ELF-1 (cell line): ENCODE measurements at regions not wholly inside any gene's neighbourhood (a gene's known extent, or its start where the extent isn't known, plus 50 kb on each side); places are given as distances from the start of the nearest gene placed in this dataset.

ENCODE experiments used
- DNase-seq: peaks from one replicate; pipeline ENCODE4 v3.0.0-alpha.2; 2016; ENCODE audit warnings: low read depth, low spot score

- DNase-seq = no peak
Measured at GRCh38 chr2:12054956-12055618, 308.7 kb downstream of the LPIN1 start.

DNA sequence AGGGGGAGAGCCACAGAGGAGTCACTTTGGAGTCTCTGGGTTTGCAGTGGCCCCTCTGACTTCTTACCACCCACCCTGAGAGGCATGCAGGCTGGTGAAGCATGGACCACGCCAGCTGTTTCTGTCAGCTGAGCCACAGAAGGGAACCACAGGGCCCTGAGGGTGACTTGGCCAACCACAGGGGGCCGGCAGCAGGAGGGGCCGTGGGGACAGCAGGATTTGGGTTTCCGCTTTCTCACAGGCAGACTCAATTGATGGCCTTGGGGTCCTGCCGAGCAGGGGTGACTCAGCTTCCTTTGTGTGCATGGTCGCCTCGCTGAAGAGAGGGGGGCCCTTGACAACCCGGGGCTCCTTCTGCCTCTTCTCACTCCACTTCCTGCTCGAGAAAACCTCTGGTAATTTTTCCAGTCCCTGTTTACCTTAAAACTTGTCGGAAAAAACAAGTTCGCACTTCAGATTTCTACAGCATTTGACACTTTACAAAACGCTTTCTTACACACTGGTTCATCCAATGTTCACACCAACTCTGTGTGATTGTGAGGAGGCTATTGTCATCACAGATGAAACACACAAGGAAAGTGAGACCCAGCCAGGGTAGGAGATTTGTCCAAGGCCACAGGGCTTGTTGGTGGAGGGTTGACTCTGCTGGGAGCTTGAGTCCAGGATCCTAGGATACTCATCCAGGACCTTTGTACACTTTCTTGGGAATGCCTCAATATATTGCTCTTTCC, 311.2 kb downstream of the LPIN1 start:
- no peak for DNase-seq

DNA sequence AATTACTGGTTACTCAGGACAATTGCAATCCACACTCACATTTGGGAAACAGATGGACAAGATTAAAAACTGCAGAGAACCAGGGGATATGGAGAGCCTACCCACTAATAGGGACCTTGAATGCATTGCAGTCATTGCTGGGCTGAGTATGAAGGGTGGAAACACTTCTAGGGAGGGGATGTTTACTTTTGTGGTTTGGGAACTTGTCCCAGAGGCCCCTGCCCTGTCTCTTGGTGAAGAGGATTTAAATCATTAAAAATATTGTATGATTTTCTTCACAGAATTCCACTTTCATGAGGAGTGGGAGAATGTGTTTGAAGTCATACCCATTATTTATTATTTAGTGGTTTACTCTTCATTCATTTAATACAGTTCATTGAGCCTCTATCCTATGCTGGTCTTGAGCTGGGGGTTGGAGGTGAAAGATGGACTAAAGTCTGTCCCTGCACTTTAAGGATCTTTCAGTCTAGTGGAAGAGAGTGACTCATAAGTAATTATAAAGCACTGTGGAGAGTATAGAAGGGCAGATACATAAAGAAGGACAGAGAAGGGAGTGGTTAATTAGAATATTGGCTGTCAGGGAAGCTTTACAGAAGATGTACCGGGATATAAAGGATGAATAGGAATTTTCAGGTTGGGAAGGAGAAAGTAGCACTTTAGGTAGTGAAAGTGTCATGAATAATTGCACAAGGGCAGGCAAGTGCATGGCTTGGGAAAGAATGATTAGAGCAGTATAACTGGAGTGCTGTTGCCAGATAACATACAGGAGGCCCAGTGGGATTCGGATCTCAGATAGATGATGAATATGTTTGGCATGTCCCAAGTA, 313.4 kb downstream of the LPIN1 start:
- no peak for DNase-seq

DNA sequence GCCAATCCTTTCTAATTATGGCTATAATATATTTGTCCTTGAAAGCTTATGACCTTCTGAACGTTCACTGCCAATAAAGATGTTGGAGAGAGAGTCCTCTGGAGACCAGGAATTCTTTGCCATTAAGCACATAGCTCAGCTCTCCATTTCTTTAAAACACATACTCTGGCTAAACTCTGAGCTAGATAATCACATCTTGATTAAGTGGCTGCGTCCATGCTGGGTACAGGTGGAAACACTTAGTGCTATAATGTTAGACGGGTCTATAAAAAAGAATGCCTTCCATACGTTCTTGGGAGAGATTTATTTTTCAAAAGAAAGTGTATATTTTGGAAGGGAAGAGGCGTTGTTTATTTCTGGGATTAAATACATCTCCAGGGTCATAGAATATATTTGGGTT, 314.5 kb downstream of the LPIN1 start:
- no peak for DNase-seq

GRCh38 chr2:12061286-12062052, 315.0 kb downstream of the LPIN1 start:
- no peak for DNase-seq

DNA sequence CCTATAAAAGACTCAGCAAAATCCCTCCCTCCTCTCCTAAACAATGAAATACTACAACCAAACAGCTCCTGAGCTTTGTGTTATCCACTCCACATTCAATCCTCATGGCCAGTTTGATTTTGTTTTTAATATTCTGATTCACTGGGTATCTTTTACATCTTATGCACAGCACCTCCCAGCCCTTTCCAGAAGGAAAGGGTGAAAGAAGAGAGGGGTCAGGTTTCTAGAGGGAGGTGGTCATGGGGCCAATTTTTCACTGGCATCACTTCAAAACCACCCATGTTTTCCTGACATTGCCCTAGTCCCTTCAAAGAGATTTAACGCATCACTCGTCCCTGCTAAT, 315.6 kb downstream of the LPIN1 start:
- no peak for DNase-seq

DNA sequence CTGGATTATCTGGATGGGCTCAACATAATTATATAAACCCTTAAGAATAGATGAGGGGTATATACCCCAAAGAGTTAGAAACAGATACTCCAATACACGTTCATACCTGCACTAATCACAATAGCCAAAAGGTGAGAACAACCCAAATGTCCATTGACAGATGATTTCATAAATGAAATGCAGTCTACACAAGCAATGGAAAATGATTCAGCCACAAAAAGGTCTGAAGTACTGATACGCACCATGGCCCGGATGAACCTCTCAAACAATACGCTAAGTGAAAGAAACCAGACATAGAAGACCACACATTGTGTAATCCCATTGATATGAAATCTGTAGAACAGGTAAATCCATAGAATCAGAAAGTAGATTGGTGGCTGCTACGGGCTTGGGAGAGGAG, 316.8 kb downstream of the LPIN1 start:
- DNase-seq = no peak

- peak; percentile 32 for DNase-seq
Measured at GRCh38 chr2:12064153-12064552, 317.7 kb downstream of the LPIN1 start.

DNA sequence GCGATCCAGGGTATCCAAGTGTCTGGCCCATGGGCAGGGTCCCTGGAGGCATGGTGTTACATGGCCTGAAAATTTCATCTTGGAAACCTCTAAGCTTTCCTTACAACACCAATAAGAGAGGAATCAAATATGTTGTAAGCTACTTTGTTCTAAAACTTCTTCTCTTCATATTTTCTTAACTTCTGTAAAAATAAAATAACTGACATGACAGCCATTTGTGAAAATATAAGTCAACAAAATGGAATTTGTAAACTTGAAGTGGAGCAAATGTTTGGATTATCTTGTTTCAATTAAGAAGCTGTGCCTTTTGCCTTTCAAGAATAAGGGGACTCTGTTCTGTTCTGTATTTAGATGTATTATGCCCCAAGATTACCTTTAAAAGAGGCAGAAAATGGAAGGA, 319.7 kb downstream of the LPIN1 start:
- no peak for DNase-seq

DNA sequence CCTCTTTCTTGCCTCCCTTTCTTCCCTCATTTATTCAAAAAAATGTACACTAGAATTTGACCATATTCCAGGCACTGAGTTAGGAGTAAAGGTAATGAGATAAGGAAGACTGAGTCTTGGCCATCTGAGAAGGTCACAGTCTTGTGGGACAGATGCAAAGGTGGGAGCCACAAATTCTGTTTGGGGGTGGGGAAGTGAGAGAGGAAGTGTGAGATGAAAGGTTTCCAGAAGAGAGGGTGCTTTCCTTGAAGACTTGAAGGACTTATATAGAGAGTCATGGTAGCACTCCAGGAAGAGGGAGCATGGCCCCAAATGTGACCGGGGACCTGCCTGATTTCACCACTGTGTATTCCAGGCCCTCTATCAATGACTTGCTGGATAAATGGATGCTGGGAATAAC, 320.6 kb downstream of the LPIN1 start:
- no peak for DNase-seq

- no peak for DNase-seq
Measured at GRCh38 chr2:12068796-12069538, 322.5 kb downstream of the LPIN1 start.

- no peak for DNase-seq
Measured at GRCh38 chr2:12070153-12070552, 323.7 kb downstream of the LPIN1 start.

DNA sequence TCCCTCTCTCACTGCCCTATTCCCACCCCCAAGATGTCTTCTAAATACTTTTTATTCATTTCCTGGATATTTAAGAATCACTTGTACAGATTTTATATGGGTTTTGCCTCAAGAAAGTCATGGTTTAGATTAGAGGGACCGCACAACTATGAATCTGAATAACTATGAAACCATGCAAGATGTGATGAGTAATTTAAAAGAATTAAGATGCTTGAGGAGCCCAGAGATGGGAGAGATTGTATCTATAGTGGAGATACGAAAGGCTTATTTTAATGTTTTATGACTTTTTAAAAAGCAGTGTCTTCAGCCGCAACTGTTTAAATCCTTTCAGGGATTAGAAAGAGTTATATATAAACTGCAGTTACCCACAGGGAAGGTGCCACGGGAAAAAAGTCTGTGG, 324.1 kb downstream of the LPIN1 start:
- DNase-seq = no peak

DNA sequence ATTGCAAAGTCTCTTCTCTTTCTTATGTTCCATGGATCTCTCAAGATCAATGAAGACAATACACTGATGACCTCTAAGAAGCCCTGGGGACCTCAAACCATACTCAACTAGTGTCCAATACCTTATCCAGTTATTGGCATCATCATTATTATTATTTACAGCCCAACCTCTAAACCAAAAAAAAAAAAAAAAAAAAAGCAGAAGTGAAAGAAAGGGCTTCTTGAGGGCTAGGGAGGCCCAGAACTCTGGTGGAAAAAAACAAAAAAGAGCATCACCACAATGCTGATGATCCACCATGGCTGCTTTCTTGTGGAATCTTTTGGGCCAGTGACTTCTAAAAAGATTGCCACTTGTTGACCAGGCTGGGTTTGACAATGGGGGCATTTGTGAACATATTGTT, 324.9 kb downstream of the LPIN1 start:
- DNase-seq = no peak

- no peak for DNase-seq
Measured at GRCh38 chr2:12073217-12073852, 326.9 kb downstream of the LPIN1 start.

GRCh38 chr2:12074126-12074844, 327.9 kb downstream of the LPIN1 start:
- peak; percentile 37 for DNase-seq

- no peak for DNase-seq
Measured at GRCh38 chr2:12074845-12075217, 328.4 kb downstream of the LPIN1 start.

DNA sequence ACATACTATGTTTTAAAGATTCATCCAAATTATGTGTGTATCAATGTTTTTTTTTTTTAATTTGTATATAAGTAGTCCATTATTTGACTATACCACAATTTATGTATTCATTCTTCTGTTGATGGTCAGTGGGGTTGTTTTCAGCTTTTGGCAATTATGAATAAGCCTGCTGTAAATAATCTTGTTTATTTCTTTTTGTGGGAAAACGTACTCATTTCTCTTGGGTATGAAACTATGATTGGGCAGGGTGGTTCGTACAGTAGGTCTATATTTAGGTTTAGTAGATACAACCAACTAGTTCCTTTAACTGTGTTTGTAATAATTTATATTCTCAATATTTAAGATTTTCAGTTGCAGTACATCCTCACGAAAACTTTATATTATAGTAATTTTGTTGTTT, 329.2 kb downstream of the LPIN1 start:
- DNase-seq = no peak

GRCh38 chr2:12076810-12077209, 330.4 kb downstream of the LPIN1 start:
- DNase-seq = no peak

DNA sequence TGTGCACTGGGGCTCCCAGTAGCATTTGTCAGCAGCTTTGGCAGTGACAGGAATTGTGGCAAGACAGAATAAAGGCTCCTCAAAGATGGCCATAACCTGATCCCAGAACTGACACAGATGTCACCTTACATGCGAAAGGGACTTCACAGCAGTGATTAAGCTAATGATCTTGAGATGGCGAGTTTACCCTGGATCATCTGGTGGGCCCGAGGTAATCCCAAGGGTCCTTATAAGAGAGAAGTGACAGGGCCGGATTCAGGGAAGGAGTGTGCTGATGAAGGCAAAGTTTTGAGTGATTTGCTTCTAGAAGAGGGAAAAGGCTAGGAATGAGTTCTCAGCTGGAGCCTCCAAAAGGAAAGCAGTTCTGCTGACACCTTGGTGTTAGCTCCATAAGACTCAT, 333.9 kb downstream of the LPIN1 start:
- DNase-seq = no peak
